GM23338 (cell line): ENCODE measurements at regions not wholly inside any gene's neighbourhood (a gene's known extent, or its start where the extent isn't known, plus 50 kb on each side); places are given as distances from the start of the nearest gene placed in this dataset.

Source experiments
- ATAC-seq: fragments of 200-7000 bp; cut with Tn5 transposase; 3 replicates; pipeline ENCODE4 v1.9.1; 2020
- DNase-seq: peaks from one replicate; pipeline ENCODE4 v3.0.0-alpha.2; 2015; ENCODE audit warnings: low spot score
- H2AFZ ChIP-seq: fragments of 200-600 bp; sonication (generic); 2 replicates; pipeline ENCODE4 v1.8.0; 2016; ENCODE audit warnings: antibody characterized with exemption, mild to moderate bottlenecking, moderate library complexity
- H3F3A ChIP-seq: fragments of 200-600 bp; sonication (generic); replicated peaks from 2 replicates; pipeline ENCODE4 v1.8.0; 2017; ENCODE audit warnings: antibody characterized with exemption, mixed run types, low read depth
- H3K27ac ChIP-seq: fragments of 200-600 bp; sonication (generic); 2 replicates; pipeline ENCODE4 v1.6.1; 2016; ENCODE audit warnings: low read depth
- H3K27me3 ChIP-seq: fragments of 200-600 bp; sonication (generic); 2 replicates; pipeline ENCODE4 v1.8.0; 2016; ENCODE audit warnings: mild to moderate bottlenecking, mixed run types, moderate library complexity; ENCODE audit not compliant: insufficient read depth
- H3K36me3 ChIP-seq: fragments of 200-600 bp; sonication (generic); 2 replicates; pipeline ENCODE4 v1.8.0; 2016; ENCODE audit warnings: mild to moderate bottlenecking; ENCODE audit not compliant: insufficient read depth
- H3K4me1 ChIP-seq: fragments of 200-600 bp; sonication (generic); 2 replicates; pipeline ENCODE4 v1.8.0; 2016; ENCODE audit warnings: mild to moderate bottlenecking, moderate library complexity; ENCODE audit not compliant: insufficient read depth
- H3K4me2 ChIP-seq: fragments of 200-600 bp; sonication (generic); 2 replicates; pipeline ENCODE4 v1.7.1; 2017; ENCODE audit warnings: mixed run types
- H3K4me3 ChIP-seq: fragments of 200-600 bp; sonication (generic); 2 replicates; pipeline ENCODE4 v1.6.1; 2016; ENCODE audit warnings: mixed run types
- H3K79me2 ChIP-seq: fragments of 200-600 bp; sonication (generic); replicated peaks from 2 replicates; pipeline ENCODE4 v1.8.0; 2017; ENCODE audit warnings: mild to moderate bottlenecking; ENCODE audit not compliant: insufficient read depth
- H3K9me2 ChIP-seq: fragments of 200-600 bp; sonication (generic); 2 replicates; pipeline ENCODE4 v1.8.0; 2017; ENCODE audit not compliant: insufficient read depth
- H4K20me1 ChIP-seq: fragments of 200-600 bp; sonication (generic); replicated peaks from 2 replicates; pipeline ENCODE4 v1.8.0; 2017; ENCODE audit warnings: mild to moderate bottlenecking; ENCODE audit not compliant: insufficient read depth
- H3K27ac Mint-ChIP-seq: 2 replicates; pipeline ENCODE4 v1.8.0; 2020; ENCODE audit warnings: inconsistent platforms, mild to moderate bottlenecking, moderate library complexity, mixed read lengths
- H3K27me3 Mint-ChIP-seq: 3 replicates; pipeline ENCODE4 v1.8.0; 2022; ENCODE audit warnings: low read depth, mild to moderate bottlenecking, moderate library complexity, mixed read lengths, inconsistent platforms; ENCODE audit not compliant: insufficient read depth, poor library complexity
- H3K36me3 Mint-ChIP-seq: 3 replicates; pipeline ENCODE4 v1.8.0; 2021; ENCODE audit warnings: low read depth, mild to moderate bottlenecking, inconsistent platforms, moderate library complexity, mixed read lengths
- H3K4me1 Mint-ChIP-seq: 3 replicates; pipeline ENCODE4 v1.8.0; 2020; ENCODE audit warnings: mild to moderate bottlenecking, inconsistent platforms, mixed read lengths
- H3K4me3 Mint-ChIP-seq: 3 replicates; pipeline ENCODE4 v1.8.0; 2021; ENCODE audit warnings: moderate library complexity, mild to moderate bottlenecking, inconsistent platforms, mixed read lengths
- H3K9me3 Mint-ChIP-seq: 3 replicates; pipeline ENCODE4 v1.8.0; 2020; ENCODE audit warnings: moderate library complexity, mild to moderate bottlenecking, inconsistent platforms, mixed read lengths
- CREB1 ChIP-seq: fragments of 250-450 bp; sonication (Bioruptor Pico); IDR thresholded peaks from 2 replicates; pipeline ENCODE4 v1.5.0; 2020; ENCODE audit warnings: low read depth, mild to moderate bottlenecking, moderate library complexity
- EZH2 ChIP-seq: fragments of 200-600 bp; sonication (generic); IDR thresholded peaks from one replicate; pipeline ENCODE4 v1.8.0; 2017; ENCODE audit warnings: antibody characterized with exemption, mild to moderate bottlenecking, low read depth; ENCODE audit not compliant: unreplicated experiment
- EZH2phosphoT487 ChIP-seq: fragments of 200-600 bp; sonication (generic); IDR thresholded peaks from one replicate; pipeline ENCODE4 v1.8.1; 2018; ENCODE audit warnings: antibody characterized with exemption; ENCODE audit not compliant: unreplicated experiment
- JUNB ChIP-seq: IDR thresholded peaks from one replicate; pipeline ENCODE4 v1.6.1; 2016; ENCODE audit warnings: antibody characterized with exemption; ENCODE audit not compliant: unreplicated experiment
- NANOG ChIP-seq: IDR thresholded peaks from 2 replicates; pipeline ENCODE4 v1.6.1; 2016; ENCODE audit warnings: antibody characterized with exemption, borderline replicate concordance
- POLR2AphosphoS5 ChIP-seq: IDR thresholded peaks from 2 replicates; pipeline ENCODE4 v1.6.1; 2016; ENCODE audit warnings: antibody characterized with exemption, low read depth
- STAT1 ChIP-seq: IDR thresholded peaks from one replicate; pipeline ENCODE4 v1.6.1; 2016; ENCODE audit warnings: antibody characterized with exemption; ENCODE audit not compliant: unreplicated experiment
- ZNF114 ChIP-seq: fragments of 250-450 bp; sonication (Bioruptor Pico); IDR thresholded peaks from 2 replicates; pipeline ENCODE4 v1.5.0; 2020; ENCODE audit warnings: mild to moderate bottlenecking, moderate library complexity
- ZNF331 ChIP-seq: fragments of 250-450 bp; sonication (Bioruptor Pico); IDR thresholded peaks from 2 replicates; pipeline ENCODE4 v1.5.0; 2020; ENCODE audit warnings: low read depth, mild to moderate bottlenecking, moderate library complexity
- TF ChIP-seq, protein P1 (sequence below): fragments of 250-450 bp; sonication (Bioruptor Pico); IDR thresholded peaks from 2 replicates; pipeline ENCODE4 v1.5.0; 2020; ENCODE audit warnings: mild to moderate bottlenecking, moderate library complexity
- TF ChIP-seq, protein P2 (sequence below), 2 experiments: fragments of 200-600 bp in 1 of 2; sonication (generic) in 1 of 2; conservative IDR thresholded peaks; 2 replicates each; pipeline versions ENCODE4 v1.5.1 to v1.6.1; 2016 to 2017; ENCODE audit warnings: antibody characterized with exemption in 2 of 2, low read depth in 2 of 2, mild to moderate bottlenecking in 2 of 2, moderate library complexity in 1 of 2
- TF ChIP-seq, protein P3 (sequence below): IDR thresholded peaks from 2 replicates; pipeline ENCODE4 v1.6.1; 2016; ENCODE audit warnings: antibody characterized with exemption
- TF ChIP-seq, protein P4 (sequence below): IDR thresholded peaks from one replicate; pipeline ENCODE4 v1.6.1; 2018; ENCODE audit warnings: antibody characterized with exemption; ENCODE audit not compliant: unreplicated experiment

DNA sequence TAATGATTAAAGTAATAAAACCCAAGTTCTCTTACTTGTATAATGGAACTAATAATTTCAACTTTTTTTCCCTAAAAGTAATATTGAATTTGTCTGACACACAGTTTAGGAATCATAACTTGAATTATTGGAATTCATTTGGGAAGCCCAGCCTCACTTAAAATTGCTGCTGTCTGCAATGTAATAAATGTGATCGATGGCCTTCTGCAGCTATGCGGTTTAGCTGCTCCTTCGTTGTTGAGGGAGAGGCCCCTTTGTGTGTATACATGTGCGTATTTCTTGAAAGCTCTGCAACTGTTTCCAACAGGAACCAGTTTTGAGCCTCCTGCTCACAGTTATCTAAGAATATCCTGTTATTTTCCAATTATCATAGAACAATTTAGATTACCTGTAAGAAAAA, 152.5 kb downstream of the AKR1D1 start:
- TF ChIP-seq ZNF331 (CRISPR knock-in tag): no peak
- TF ChIP-seq, protein P1, sequence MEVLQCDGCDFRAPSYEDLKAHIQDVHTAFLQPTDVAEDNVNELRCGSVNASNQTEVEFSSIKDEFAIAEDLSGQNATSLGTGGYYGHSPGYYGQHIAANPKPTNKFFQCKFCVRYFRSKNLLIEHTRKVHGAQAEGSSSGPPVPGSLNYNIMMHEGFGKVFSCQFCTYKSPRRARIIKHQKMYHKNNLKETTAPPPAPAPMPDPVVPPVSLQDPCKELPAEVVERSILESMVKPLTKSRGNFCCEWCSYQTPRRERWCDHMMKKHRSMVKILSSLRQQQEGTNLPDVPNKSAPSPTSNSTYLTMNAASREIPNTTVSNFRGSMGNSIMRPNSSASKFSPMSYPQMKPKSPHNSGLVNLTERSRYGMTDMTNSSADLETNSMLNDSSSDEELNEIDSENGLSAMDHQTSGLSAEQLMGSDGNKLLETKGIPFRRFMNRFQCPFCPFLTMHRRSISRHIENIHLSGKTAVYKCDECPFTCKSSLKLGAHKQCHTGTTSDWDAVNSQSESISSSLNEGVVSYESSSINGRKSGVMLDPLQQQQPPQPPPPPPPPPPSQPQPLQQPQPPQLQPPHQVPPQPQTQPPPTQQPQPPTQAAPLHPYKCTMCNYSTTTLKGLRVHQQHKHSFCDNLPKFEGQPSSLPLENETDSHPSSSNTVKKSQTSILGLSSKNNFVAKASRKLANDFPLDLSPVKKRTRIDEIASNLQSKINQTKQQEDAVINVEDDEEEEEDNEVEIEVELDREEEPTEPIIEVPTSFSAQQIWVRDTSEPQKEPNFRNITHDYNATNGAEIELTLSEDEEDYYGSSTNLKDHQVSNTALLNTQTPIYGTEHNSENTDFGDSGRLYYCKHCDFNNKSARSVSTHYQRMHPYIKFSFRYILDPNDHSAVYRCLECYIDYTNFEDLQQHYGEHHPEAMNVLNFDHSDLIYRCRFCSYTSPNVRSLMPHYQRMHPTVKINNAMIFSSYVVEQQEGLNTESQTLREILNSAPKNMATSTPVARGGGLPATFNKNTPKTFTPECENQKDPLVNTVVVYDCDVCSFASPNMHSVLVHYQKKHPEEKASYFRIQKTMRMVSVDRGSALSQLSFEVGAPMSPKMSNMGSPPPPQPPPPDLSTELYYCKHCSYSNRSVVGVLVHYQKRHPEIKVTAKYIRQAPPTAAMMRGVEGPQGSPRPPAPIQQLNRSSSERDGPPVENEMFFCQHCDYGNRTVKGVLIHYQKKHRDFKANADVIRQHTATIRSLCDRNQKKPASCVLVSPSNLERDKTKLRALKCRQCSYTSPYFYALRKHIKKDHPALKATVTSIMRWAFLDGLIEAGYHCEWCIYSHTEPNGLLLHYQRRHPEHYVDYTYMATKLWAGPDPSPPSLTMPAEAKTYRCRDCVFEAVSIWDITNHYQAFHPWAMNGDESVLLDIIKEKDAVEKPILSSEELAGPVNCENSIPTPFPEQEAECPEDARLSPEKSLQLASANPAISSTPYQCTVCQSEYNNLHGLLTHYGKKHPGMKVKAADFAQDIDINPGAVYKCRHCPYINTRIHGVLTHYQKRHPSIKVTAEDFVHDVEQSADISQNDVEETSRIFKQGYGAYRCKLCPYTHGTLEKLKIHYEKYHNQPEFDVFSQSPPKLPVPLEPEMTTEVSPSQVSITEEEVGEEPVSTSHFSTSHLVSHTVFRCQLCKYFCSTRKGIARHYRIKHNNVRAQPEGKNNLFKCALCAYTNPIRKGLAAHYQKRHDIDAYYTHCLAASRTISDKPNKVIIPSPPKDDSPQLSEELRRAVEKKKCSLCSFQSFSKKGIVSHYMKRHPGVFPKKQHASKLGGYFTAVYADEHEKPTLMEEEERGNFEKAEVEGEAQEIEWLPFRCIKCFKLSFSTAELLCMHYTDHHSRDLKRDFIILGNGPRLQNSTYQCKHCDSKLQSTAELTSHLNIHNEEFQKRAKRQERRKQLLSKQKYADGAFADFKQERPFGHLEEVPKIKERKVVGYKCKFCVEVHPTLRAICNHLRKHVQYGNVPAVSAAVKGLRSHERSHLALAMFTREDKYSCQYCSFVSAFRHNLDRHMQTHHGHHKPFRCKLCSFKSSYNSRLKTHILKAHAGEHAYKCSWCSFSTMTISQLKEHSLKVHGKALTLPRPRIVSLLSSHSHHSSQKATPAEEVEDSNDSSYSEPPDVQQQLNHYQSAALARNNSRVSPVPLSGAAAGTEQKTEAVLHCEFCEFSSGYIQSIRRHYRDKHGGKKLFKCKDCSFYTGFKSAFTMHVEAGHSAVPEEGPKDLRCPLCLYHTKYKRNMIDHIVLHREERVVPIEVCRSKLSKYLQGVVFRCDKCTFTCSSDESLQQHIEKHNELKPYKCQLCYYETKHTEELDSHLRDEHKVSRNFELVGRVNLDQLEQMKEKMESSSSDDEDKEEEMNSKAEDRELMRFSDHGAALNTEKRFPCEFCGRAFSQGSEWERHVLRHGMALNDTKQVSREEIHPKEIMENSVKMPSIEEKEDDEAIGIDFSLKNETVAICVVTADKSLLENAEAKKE (CRISPR knock-in tag): no peak
- TF ChIP-seq ZNF114 (CRISPR knock-in tag): no peak
- TF ChIP-seq, protein P2, sequence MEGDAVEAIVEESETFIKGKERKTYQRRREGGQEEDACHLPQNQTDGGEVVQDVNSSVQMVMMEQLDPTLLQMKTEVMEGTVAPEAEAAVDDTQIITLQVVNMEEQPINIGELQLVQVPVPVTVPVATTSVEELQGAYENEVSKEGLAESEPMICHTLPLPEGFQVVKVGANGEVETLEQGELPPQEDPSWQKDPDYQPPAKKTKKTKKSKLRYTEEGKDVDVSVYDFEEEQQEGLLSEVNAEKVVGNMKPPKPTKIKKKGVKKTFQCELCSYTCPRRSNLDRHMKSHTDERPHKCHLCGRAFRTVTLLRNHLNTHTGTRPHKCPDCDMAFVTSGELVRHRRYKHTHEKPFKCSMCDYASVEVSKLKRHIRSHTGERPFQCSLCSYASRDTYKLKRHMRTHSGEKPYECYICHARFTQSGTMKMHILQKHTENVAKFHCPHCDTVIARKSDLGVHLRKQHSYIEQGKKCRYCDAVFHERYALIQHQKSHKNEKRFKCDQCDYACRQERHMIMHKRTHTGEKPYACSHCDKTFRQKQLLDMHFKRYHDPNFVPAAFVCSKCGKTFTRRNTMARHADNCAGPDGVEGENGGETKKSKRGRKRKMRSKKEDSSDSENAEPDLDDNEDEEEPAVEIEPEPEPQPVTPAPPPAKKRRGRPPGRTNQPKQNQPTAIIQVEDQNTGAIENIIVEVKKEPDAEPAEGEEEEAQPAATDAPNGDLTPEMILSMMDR (conservative IDR thresholded peaks at IDR 0.05; ENCODE audit: low read depth in 2 of 2): no peak
- no peak for TF ChIP-seq EZH2
- TF ChIP-seq POLR2AphosphoS5: no peak
- TF ChIP-seq STAT1: no peak
- TF ChIP-seq CREB1 (CRISPR knock-in tag): no peak
- TF ChIP-seq EZH2phosphoT487: no peak
- TF ChIP-seq NANOG: no peak
- TF ChIP-seq JUNB: no peak
- TF ChIP-seq, protein P3, sequence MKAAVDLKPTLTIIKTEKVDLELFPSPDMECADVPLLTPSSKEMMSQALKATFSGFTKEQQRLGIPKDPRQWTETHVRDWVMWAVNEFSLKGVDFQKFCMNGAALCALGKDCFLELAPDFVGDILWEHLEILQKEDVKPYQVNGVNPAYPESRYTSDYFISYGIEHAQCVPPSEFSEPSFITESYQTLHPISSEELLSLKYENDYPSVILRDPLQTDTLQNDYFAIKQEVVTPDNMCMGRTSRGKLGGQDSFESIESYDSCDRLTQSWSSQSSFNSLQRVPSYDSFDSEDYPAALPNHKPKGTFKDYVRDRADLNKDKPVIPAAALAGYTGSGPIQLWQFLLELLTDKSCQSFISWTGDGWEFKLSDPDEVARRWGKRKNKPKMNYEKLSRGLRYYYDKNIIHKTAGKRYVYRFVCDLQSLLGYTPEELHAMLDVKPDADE: no peak
- TF ChIP-seq, protein P4, sequence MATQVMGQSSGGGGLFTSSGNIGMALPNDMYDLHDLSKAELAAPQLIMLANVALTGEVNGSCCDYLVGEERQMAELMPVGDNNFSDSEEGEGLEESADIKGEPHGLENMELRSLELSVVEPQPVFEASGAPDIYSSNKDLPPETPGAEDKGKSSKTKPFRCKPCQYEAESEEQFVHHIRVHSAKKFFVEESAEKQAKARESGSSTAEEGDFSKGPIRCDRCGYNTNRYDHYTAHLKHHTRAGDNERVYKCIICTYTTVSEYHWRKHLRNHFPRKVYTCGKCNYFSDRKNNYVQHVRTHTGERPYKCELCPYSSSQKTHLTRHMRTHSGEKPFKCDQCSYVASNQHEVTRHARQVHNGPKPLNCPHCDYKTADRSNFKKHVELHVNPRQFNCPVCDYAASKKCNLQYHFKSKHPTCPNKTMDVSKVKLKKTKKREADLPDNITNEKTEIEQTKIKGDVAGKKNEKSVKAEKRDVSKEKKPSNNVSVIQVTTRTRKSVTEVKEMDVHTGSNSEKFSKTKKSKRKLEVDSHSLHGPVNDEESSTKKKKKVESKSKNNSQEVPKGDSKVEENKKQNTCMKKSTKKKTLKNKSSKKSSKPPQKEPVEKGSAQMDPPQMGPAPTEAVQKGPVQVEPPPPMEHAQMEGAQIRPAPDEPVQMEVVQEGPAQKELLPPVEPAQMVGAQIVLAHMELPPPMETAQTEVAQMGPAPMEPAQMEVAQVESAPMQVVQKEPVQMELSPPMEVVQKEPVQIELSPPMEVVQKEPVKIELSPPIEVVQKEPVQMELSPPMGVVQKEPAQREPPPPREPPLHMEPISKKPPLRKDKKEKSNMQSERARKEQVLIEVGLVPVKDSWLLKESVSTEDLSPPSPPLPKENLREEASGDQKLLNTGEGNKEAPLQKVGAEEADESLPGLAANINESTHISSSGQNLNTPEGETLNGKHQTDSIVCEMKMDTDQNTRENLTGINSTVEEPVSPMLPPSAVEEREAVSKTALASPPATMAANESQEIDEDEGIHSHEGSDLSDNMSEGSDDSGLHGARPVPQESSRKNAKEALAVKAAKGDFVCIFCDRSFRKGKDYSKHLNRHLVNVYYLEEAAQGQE: no peak
- Histone ChIP-seq H3K4me1 (no peaks in the 10 kb centered on the region), H2AFZ (no peak overlapping the region), H3F3A (no peaks in the 10 kb centered on the region), H4K20me1 (no peaks in the 10 kb centered on the region), H3K36me3 (peaks cover 10% of the 10 kb centered on the region; the same call in 1 of the 2 replicates), H3K79me2 (no peaks in the 10 kb centered on the region), H3K4me3 (no peak overlapping the region), H3K27ac (no peak overlapping the region), H3K9me2 (no peaks in the 10 kb centered on the region), H3K27me3 (no peaks in the 10 kb centered on the region), H3K4me2 (no peak overlapping the region)
- H3K4me3 Mint-ChIP-seq: no peak overlapping the region
- no peak overlapping the region for H3K27ac Mint-ChIP-seq
- H3K9me3 Mint-ChIP-seq: peaks cover 40% of the 10 kb centered on the region
- no peak for DNase-seq
- no peak for ATAC-seq
- H3K27me3 Mint-ChIP-seq: peaks cover 2% of the 10 kb centered on the region
- H3K36me3 Mint-ChIP-seq: peaks cover 44% of the 10 kb centered on the region
- H3K4me1 Mint-ChIP-seq: no peaks in the 10 kb centered on the region
